DOHH2 (cell line): ENCODE measurements at regions not wholly inside any gene's neighbourhood (a gene's known extent, or its start where the extent isn't known, plus 50 kb on each side); places are given as distances from the start of the nearest gene placed in this dataset.

Experiments used
- EZH2phosphoT487 ChIP-seq: fragments of 200-600 bp; sonication (generic); IDR thresholded peaks from 2 replicates; pipeline ENCODE4 v1.6.1; 2017; ENCODE audit warnings: borderline replicate concordance, mild to moderate bottlenecking, antibody characterized with exemption, low read length, moderate library complexity, mixed read lengths
- TF ChIP-seq, protein P1 (sequence below): fragments of 200-600 bp; sonication (generic); IDR thresholded peaks from one replicate; pipeline ENCODE4 v1.5.1; 2014; ENCODE audit warnings: antibody characterized with exemption, mild to moderate bottlenecking, low read depth, low read length; ENCODE audit not compliant: poor library complexity, severe bottlenecking

DNA sequence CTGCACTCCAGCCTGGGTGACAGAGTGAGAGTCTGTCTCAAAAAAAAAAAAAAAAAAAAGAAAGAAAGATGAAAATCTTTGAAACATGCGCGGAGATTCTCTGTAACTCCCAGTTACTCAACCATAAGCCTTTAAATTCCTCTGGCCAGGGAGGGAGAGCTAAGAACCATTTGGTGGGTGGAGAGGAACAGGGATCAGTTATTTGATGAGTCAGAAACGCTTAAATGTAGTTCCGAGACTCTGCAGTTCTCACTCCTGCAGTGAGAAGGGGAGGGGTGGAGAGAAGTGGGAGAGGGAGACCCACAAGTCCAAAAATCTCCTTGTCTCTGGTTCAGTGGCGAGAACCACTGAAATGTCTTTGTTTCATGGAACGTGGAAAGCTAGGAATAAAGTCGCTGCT lies 266.7 kb downstream of the SOX9 start:
- TF ChIP-seq, protein P1, sequence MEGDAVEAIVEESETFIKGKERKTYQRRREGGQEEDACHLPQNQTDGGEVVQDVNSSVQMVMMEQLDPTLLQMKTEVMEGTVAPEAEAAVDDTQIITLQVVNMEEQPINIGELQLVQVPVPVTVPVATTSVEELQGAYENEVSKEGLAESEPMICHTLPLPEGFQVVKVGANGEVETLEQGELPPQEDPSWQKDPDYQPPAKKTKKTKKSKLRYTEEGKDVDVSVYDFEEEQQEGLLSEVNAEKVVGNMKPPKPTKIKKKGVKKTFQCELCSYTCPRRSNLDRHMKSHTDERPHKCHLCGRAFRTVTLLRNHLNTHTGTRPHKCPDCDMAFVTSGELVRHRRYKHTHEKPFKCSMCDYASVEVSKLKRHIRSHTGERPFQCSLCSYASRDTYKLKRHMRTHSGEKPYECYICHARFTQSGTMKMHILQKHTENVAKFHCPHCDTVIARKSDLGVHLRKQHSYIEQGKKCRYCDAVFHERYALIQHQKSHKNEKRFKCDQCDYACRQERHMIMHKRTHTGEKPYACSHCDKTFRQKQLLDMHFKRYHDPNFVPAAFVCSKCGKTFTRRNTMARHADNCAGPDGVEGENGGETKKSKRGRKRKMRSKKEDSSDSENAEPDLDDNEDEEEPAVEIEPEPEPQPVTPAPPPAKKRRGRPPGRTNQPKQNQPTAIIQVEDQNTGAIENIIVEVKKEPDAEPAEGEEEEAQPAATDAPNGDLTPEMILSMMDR: no peak
- no peak for TF ChIP-seq EZH2phosphoT487
